IMR-90 (cell line): ENCODE measurements at regions not wholly inside any gene's neighbourhood (a gene's known extent, or its start where the extent isn't known, plus 50 kb on each side); places are given as distances from the start of the nearest gene placed in this dataset.

Experiments used
- ATAC-seq: fragments of 200-7000 bp; cut with Tn5 transposase; 2 replicates; pipeline ENCODE4 v1.9.1; 2020; ENCODE audit warnings: low read depth, mild to moderate bottlenecking, moderate library complexity
- BruUV-seq: library from RNA; stranded (reverse); fragments of 400-500 nt; replicated peaks from 2 replicates; lab custom pipeline; 2021; lab: Mats Ljungman, UMichigan
- CTCF ChIA-PET: fragments of 300-600 bp; formaldehyde crosslinking; extraction: SDS; loops from one replicate; lab custom pipeline; 2021; ENCODE audit warnings: antibody characterized with exemption; lab: Yijun Ruan, JAX
- POLR2A ChIA-PET: fragments of 300-600 bp; sonication (Branson Sonifier 250); formaldehyde crosslinking; loops from one replicate; lab custom pipeline; 2022; ENCODE audit warnings: antibody characterized with exemption; ENCODE audit not compliant: unreplicated experiment; lab: Charles Lee
- DNase-seq: peaks from one replicate; pipeline ENCODE4 v3.0.0; 2013
- H2AFZ ChIP-seq: replicated peaks from 2 replicates; pipeline ENCODE3; 2013; ENCODE audit warnings: low read length, mild to moderate bottlenecking; ENCODE audit not compliant: poor library complexity
- H2AK5ac ChIP-seq: 2 replicates; pipeline ENCODE4 v1.6.1; 2013; ENCODE audit warnings: low read depth, low read length, inconsistent platforms
- H2AK9ac ChIP-seq: replicated peaks from 2 replicates; pipeline ENCODE3; 2013; ENCODE audit warnings: mild to moderate bottlenecking, low read depth, low read length, moderate library complexity; ENCODE audit not compliant: poor library complexity
- H2BK120ac ChIP-seq: 2 replicates; pipeline ENCODE4 v1.6.1; 2013; ENCODE audit warnings: low read depth, low read length, inconsistent platforms
- H2BK15ac ChIP-seq: 3 replicates; pipeline ENCODE4 v1.6.1; 2013; ENCODE audit warnings: low read depth, low read length, inconsistent platforms
- H2BK20ac ChIP-seq: 2 replicates; pipeline ENCODE4 v1.6.1; 2013; ENCODE audit warnings: low read depth, mild to moderate bottlenecking, inconsistent platforms, low read length, moderate library complexity
- H2BK5ac ChIP-seq: 2 replicates; pipeline ENCODE4 v1.6.1; 2013; ENCODE audit warnings: mild to moderate bottlenecking, low read depth, low read length, inconsistent platforms; ENCODE audit not compliant: poor library complexity, severe bottlenecking
- H3K14ac ChIP-seq: replicated peaks from 2 replicates; pipeline ENCODE4 v1.6.1; 2013; ENCODE audit warnings: low read depth, low read length, inconsistent platforms
- H3K18ac ChIP-seq: 2 replicates; pipeline ENCODE4 v1.6.1; 2013; ENCODE audit warnings: low read depth, low read length, control low read depth
- H3K23ac ChIP-seq: 2 replicates; pipeline ENCODE4 v1.6.1; 2013; ENCODE audit warnings: low read depth, low read length, inconsistent platforms
- H3K27ac ChIP-seq: 2 replicates; pipeline ENCODE4 v1.5.1; 2013; ENCODE audit warnings: mild to moderate bottlenecking, control low read depth, low read length; ENCODE audit not compliant: insufficient read depth
- H3K27me3 ChIP-seq: 2 replicates; pipeline ENCODE4 v1.6.1; 2013; ENCODE audit warnings: low read length; ENCODE audit not compliant: control insufficient read depth, insufficient read depth
- H3K36me3 ChIP-seq: 2 replicates; pipeline ENCODE4 v1.6.1; 2013; ENCODE audit warnings: low read length, mixed read lengths; ENCODE audit not compliant: control insufficient read depth, insufficient read depth
- H3K4ac ChIP-seq: 2 replicates; pipeline ENCODE4 v1.6.1; 2013; ENCODE audit warnings: low read depth, low read length, inconsistent platforms
- H3K4me1 ChIP-seq: 2 replicates; pipeline ENCODE4 v1.6.1; 2013; ENCODE audit warnings: low read length, mixed read lengths; ENCODE audit not compliant: control insufficient read depth, insufficient read depth
- H3K4me2 ChIP-seq: 2 replicates; pipeline ENCODE4 v1.6.1; 2013; ENCODE audit warnings: low read depth, mild to moderate bottlenecking, control low read depth, low read length, moderate library complexity
- H3K4me3 ChIP-seq: 2 replicates; pipeline ENCODE4 v1.5.1; 2013; ENCODE audit warnings: low read depth, mild to moderate bottlenecking, control low read depth, low read length, moderate library complexity; ENCODE audit not compliant: insufficient read depth
- H3K56ac ChIP-seq: 2 replicates; pipeline ENCODE4 v1.6.1; 2013; ENCODE audit warnings: low read length, inconsistent platforms; ENCODE audit not compliant: insufficient read depth; ENCODE audit errors: extremely low read depth
- H3K79me1 ChIP-seq, 2 experiments: 2 replicates each; pipeline ENCODE4 v1.6.1; 2013; ENCODE audit warnings: low read length in 2 of 2, inconsistent platforms in 1 of 2, low read depth in 1 of 2
- H3K9ac ChIP-seq: 2 replicates; pipeline ENCODE4 v1.6.1; 2013; ENCODE audit warnings: low read depth, low read length, control low read depth
- H3K9me1 ChIP-seq: 2 replicates; pipeline ENCODE4 v1.6.1; 2013; ENCODE audit warnings: low read length, inconsistent platforms; ENCODE audit not compliant: insufficient read depth
- H3K9me3 ChIP-seq: 2 replicates; pipeline ENCODE4 v1.6.1; 2013; ENCODE audit warnings: low read length; ENCODE audit not compliant: control insufficient read depth, insufficient read depth
- H4K20me1 ChIP-seq: 2 replicates; pipeline ENCODE4 v1.6.1; 2013; ENCODE audit warnings: low read length, inconsistent platforms; ENCODE audit not compliant: insufficient read depth
- H4K5ac ChIP-seq: 2 replicates; pipeline ENCODE4 v1.6.1; 2013; ENCODE audit warnings: mild to moderate bottlenecking, low read depth, low read length, control low read depth
- H4K8ac ChIP-seq, 2 experiments: 2 replicates each; pipeline ENCODE4 v1.6.1; 2013; ENCODE audit warnings: low read depth in 2 of 2, low read length in 2 of 2, control low read depth in 1 of 2, inconsistent platforms in 1 of 2
- H4K91ac ChIP-seq: 2 replicates; pipeline ENCODE4 v1.6.1; 2013; ENCODE audit warnings: low read depth, low read length, inconsistent platforms; ENCODE audit not compliant: insufficient read depth
- BHLHE40 ChIP-seq: fragments of 150-350 bp; IDR thresholded peaks from 2 replicates; pipeline ENCODE4 v1.6.1; 2016; ENCODE audit warnings: mild to moderate bottlenecking, low read depth, low read length
- CEBPB ChIP-seq: IDR thresholded peaks from 2 replicates; pipeline ENCODE4 v1.6.1; 2012; ENCODE audit warnings: low read depth, low read length, improper control_type of control experiment
- CHD1 ChIP-seq: IDR thresholded peaks from 2 replicates; pipeline ENCODE4 v1.6.1; 2012; ENCODE audit warnings: low read depth, low read length, improper control_type of control experiment
- CTCF ChIP-seq: conservative IDR thresholded peaks from 2 replicates; pipeline ENCODE4 v1.5.1; 2012; ENCODE audit warnings: mild to moderate bottlenecking, low read depth, low read length, improper control_type of control experiment
- ELK1 ChIP-seq: fragments of 150-350 bp; IDR thresholded peaks from 2 replicates; pipeline ENCODE4 v1.6.1; 2016; ENCODE audit warnings: low read depth, mild to moderate bottlenecking, low read length, moderate library complexity, borderline replicate concordance
- FOS ChIP-seq: fragments of 150-350 bp; IDR thresholded peaks from 2 replicates; pipeline ENCODE4 v1.6.1; 2016; ENCODE audit warnings: low read depth, low read length
- MAFK ChIP-seq: IDR thresholded peaks from 2 replicates; pipeline ENCODE4 v1.6.1; 2012; ENCODE audit warnings: low read depth, low read length, improper control_type of control experiment
- MAZ ChIP-seq: IDR thresholded peaks from 2 replicates; pipeline ENCODE4 v1.6.1; 2012; ENCODE audit warnings: low read depth, mild to moderate bottlenecking, low read length, improper control_type of control experiment, moderate library complexity, borderline replicate concordance
- MXI1 ChIP-seq: IDR thresholded peaks from 2 replicates; pipeline ENCODE4 v1.6.1; 2012; ENCODE audit warnings: low read depth, mild to moderate bottlenecking, low read length, moderate library complexity, borderline replicate concordance
- NFE2L2 ChIP-seq: fragments of 150-350 bp; IDR thresholded peaks from 2 replicates; pipeline ENCODE4 v1.6.1; 2016; ENCODE audit warnings: low read depth, mild to moderate bottlenecking, low read length
- POLR2A ChIP-seq: IDR thresholded peaks from 2 replicates; pipeline ENCODE4 v1.6.1; 2012; ENCODE audit warnings: mild to moderate bottlenecking, low read depth, low read length
- RAD21 ChIP-seq: IDR thresholded peaks from 2 replicates; pipeline ENCODE4 v1.6.1; 2012; ENCODE audit warnings: low read length, improper control_type of control experiment
- RCOR1 ChIP-seq: IDR thresholded peaks from 2 replicates; pipeline ENCODE4 v1.6.1; 2012; ENCODE audit warnings: mild to moderate bottlenecking, low read length, improper control_type of control experiment; ENCODE audit not compliant: insufficient replicate concordance
- RFX5 ChIP-seq: IDR thresholded peaks from 2 replicates; pipeline ENCODE4 v1.8.0; 2012; ENCODE audit warnings: low read depth, mild to moderate bottlenecking, low read length, moderate library complexity
- SMC3 ChIP-seq: fragments of 150-350 bp; IDR thresholded peaks from 2 replicates; pipeline ENCODE4 v1.6.1; 2016; ENCODE audit warnings: low read depth, mild to moderate bottlenecking, antibody characterized with exemption, low read length, moderate library complexity
- USF2 ChIP-seq: fragments of 150-350 bp; IDR thresholded peaks from 2 replicates; pipeline ENCODE4 v1.6.1; 2017; ENCODE audit warnings: mild to moderate bottlenecking, antibody characterized with exemption, low read length, low read depth
- WGBS, 2 experiments: methylation state at CpG; one replicate each; pipeline versions ENCODE4 v1.1.5 to v1.1.7; 2013; ENCODE audit warnings: missing lambda C conversion rate in 2 of 2; ENCODE audit not compliant: insufficient read length in 1 of 2; ENCODE audit errors: extremely low coverage in 2 of 2; 5-methylcytosine and 5-hydroxymethylcytosine counted together
- dilution Hi-C: fragments of 300-500 bp; cut with HindIII; formaldehyde crosslinking; loops from one replicate; pipeline ENCODE4 v1.14.3; 2018; ENCODE audit warnings: low sequenced_read_pairs; ENCODE audit not compliant: unreplicated experiment
- in situ Hi-C: fragments of 300-500 bp; cut with MboI; formaldehyde crosslinking; loops from 3 replicates; pipeline ENCODE4 v1.14.3; 2019; ENCODE audit warnings: low sequenced_read_pairs, inconsistent platforms, mixed read lengths
- intact Hi-C: fragments of 100-400 bp; cut with micrococcal nuclease; formaldehyde crosslinking; loops from 2 replicates; pipeline ENCODE4 v1.10.0; 2022

- Histone ChIP-seq H3K9me3 (peaks cover 10% of the 10 kb centered on the region), H3K9me1 (no peaks in the 10 kb centered on the region), H3K4ac (no peak overlapping the region), H3K79me1 (no peaks in the 10 kb centered on the region), H4K91ac (no peak overlapping the region), H3K36me3 (no peaks in the 10 kb centered on the region), H3K4me3 (no peak overlapping the region), H2AFZ (no peak overlapping the region), H4K20me1 (no peaks in the 10 kb centered on the region), H4K8ac (no peak overlapping the region), H2AK9ac (no peak overlapping the region), H3K27ac (no peak overlapping the region), H3K4me2 (no peak overlapping the region), H3K4me1 (no peaks in the 10 kb centered on the region), H2AK5ac (no peak overlapping the region), H3K18ac (no peak overlapping the region), H3K23ac (no peak overlapping the region), H4K5ac (no peak overlapping the region), H3K9ac (no peak overlapping the region), H3K56ac (no peak overlapping the region), H2BK120ac (no peak overlapping the region), H2BK15ac (no peak overlapping the region), H3K14ac (no peak overlapping the region), H3K27me3 (no peaks in the 10 kb centered on the region), H2BK20ac (no peak overlapping the region), H2BK5ac (no peak overlapping the region)
- 46% methylated on average over 6 of the region's 16 CpGs; no CpG with 5 or more reads in 1 of the 2 experiments for WGBS, 2 experiments
- ChIA-PET CTCF (no interaction called here), POLR2A (no interaction called here)
- intact Hi-C loops (no loop called here), in situ Hi-C loops (no loop called here), dilution Hi-C loops (no loop called here)
- no TSS peak for BruUV-seq
- TF ChIP-seq CTCF = no peak
- no peak for TF ChIP-seq MAZ
- no peak for TF ChIP-seq RAD21
- no peak for TF ChIP-seq MAFK
- no peak for TF ChIP-seq POLR2A
- no peak for TF ChIP-seq FOS
- TF ChIP-seq RCOR1 = no peak
- TF ChIP-seq BHLHE40 = no peak
- no peak for TF ChIP-seq CHD1
- TF ChIP-seq SMC3 = no peak
- TF ChIP-seq MXI1 = no peak
- no peak for TF ChIP-seq RFX5
- no peak for TF ChIP-seq ELK1
- no peak for TF ChIP-seq CEBPB
- no peak for TF ChIP-seq USF2
- no peak for TF ChIP-seq NFE2L2
- no peak for DNase-seq
- no peak for ATAC-seq
Observed at GRCh38 chr2:239626961-239627592, 226.3 kb upstream of the HDAC4 start.
